Activated CD8-positive, alpha-beta memory T cell treated with anti-CD3 and anti-CD28 coated beads for 48 hours (primary cell): ENCODE measurements at regions not wholly inside any gene's neighbourhood (a gene's known extent, or its start where the extent isn't known, plus 50 kb on each side); places are given as distances from the start of the nearest gene placed in this dataset.
"Not testable (repeated sequence)": the region's sequence is repeated elsewhere in the genome, so short reads cannot be mapped to it uniquely, and the experiment has no call there.

Experiments used
- DNase-seq, 3 experiments: peaks; one replicate each; pipeline ENCODE4 v3.0.0-alpha.2; 2020; ENCODE audit warnings: low read depth in 2 of 3, low spot score in 2 of 3

GRCh38 chr4:81685104-81685503 lies 213.4 kb upstream of the RASGEF1B start:
- no peak for DNase-seq

- DNase-seq = no peak
These were observed 212.6 kb upstream of the RASGEF1B start for GRCh38 chr4:81684352-81684751.

GRCh38 chr4:81682492-81682891 lies 210.8 kb upstream of the RASGEF1B start:
- DNase-seq = no peak

- DNase-seq = no peak
These were observed 207.6 kb upstream of the RASGEF1B start for GRCh38 chr4:81679315-81679714.

GRCh38 chr4:81678801-81679200 lies 207.1 kb upstream of the RASGEF1B start:
- DNase-seq = no peak

GRCh38 chr4:81676537-81676936 lies 204.8 kb upstream of the RASGEF1B start:
- no peak for DNase-seq

GRCh38 chr4:81675791-81676393 lies 204.2 kb upstream of the RASGEF1B start:
- no peak for DNase-seq

- no peak for DNase-seq
These were observed 202.3 kb upstream of the RASGEF1B start for GRCh38 chr4:81673961-81674360.

GRCh38 chr4:81668328-81668727 lies 196.6 kb upstream of the RASGEF1B start:
- not testable (repeated sequence) for DNase-seq

GRCh38 chr4:81667539-81667938 lies 195.8 kb upstream of the RASGEF1B start:
- no peak for DNase-seq

GRCh38 chr4:81666491-81666890 lies 194.8 kb upstream of the RASGEF1B start:
- no peak for DNase-seq

GRCh38 chr4:81665649-81666048 lies 193.9 kb upstream of the RASGEF1B start:
- DNase-seq = no peak

- DNase-seq = no peak
These were observed 193.3 kb upstream of the RASGEF1B start for GRCh38 chr4:81665045-81665444.

GRCh38 chr4:81664079-81664478 lies 192.4 kb upstream of the RASGEF1B start:
- no peak for DNase-seq

GRCh38 chr4:81663368-81663767 lies 191.7 kb upstream of the RASGEF1B start:
- no peak for DNase-seq

- no peak for DNase-seq
These were observed 187.3 kb upstream of the RASGEF1B start for GRCh38 chr4:81659051-81659450.

- no peak for DNase-seq
These were observed 180.4 kb upstream of the RASGEF1B start for GRCh38 chr4:81652069-81652478.

- no peak for DNase-seq
These were observed 179.7 kb upstream of the RASGEF1B start for GRCh38 chr4:81651243-81651899.

GRCh38 chr4:81650606-81651242 lies 179.0 kb upstream of the RASGEF1B start:
- no peak for DNase-seq

GRCh38 chr4:81648576-81649275 lies 177.0 kb upstream of the RASGEF1B start:
- no peak for DNase-seq

GRCh38 chr4:81647388-81647787 lies 175.7 kb upstream of the RASGEF1B start:
- DNase-seq = no peak

GRCh38 chr4:81642543-81642942 lies 170.8 kb upstream of the RASGEF1B start:
- DNase-seq = no peak
